Peyer's patch (tissue), 4 donors: ENCODE measurements at regions not wholly inside any gene's neighbourhood (a gene's known extent, or its start where the extent isn't known, plus 50 kb on each side); places are given as distances from the start of the nearest gene placed in this dataset.
"Not testable (repeated sequence)": the region's sequence is repeated elsewhere in the genome, so short reads cannot be mapped to it uniquely, and the experiment has no call there.

ENCODE experiments used
- DNase-seq, 3 donors: peaks; one replicate each; pipeline ENCODE4 v3.0.0-alpha.2; 2017 to 2019
- H3K27ac ChIP-seq, 4 donors: fragments of 200-600 bp; sonication (generic); one replicate each; pipeline ENCODE4 v1.5.1; 2016 to 2019
- H3K27me3 ChIP-seq, 2 donors: fragments of 200-600 bp; sonication (generic); one replicate each; pipeline ENCODE4 v1.5.1; 2019
- H3K36me3 ChIP-seq, 3 donors: fragments of 200-600 bp; sonication (generic); one replicate each; pipeline ENCODE4 v1.5.1; 2016 to 2019
- H3K4me1 ChIP-seq, 4 donors: fragments of 200-600 bp; sonication (generic); one replicate each; pipeline ENCODE4 v1.5.1; 2016 to 2019
- H3K4me3 ChIP-seq, 4 donors: fragments of 200-600 bp; sonication (generic); 1 replicate in 3 of 4; 2 replicates in 1 of 4; pipeline ENCODE4 v1.5.1; 2016 to 2019; ENCODE audit warnings: mild to moderate bottlenecking in 1 of 4
- H3K9me3 ChIP-seq, 4 donors: fragments of 200-600 bp; sonication (generic); one replicate each; pipeline ENCODE4 v1.5.1; 2016 to 2019; ENCODE audit warnings: mild to moderate bottlenecking in 1 of 4
- CTCF ChIP-seq, 6 experiments: fragments of 450-650 bp in 4 of 6; fragments of 200-600 bp in 2 of 6; sonication (generic) in 1 of 6; IDR thresholded peaks; one replicate each; pipeline ENCODE4 v1.5.1; 2017 to 2019; ENCODE audit warnings: antibody characterized with exemption in 6 of 6, mild to moderate bottlenecking in 3 of 6, moderate library complexity in 1 of 6
- POLR2A ChIP-seq, 2 donors: fragments of 450-650 bp; IDR thresholded peaks; one replicate each; pipeline ENCODE4 v1.5.1; 2017; ENCODE audit warnings: antibody characterized with exemption in 2 of 2, mild to moderate bottlenecking in 2 of 2, moderate library complexity in 2 of 2

DNA sequence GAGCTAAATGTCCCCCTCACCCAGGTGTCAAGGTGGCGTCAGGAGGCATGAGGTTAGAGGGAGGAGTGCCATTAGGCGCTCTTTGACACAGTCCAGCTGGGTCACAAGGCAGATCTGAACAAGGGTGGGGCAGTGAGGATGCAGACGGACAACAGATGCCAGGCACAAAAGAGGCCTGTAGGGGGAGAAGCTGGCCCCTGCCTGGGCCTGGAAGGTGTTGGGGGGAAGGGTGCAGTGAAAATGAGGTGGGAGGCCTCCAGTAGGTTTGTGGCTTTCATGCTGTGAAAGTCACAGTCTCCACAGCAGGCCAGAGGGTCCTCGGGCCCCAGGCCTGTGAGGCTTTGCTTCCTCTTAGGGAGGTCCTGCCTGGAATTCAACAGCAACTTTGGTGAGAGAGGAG is 85.0 kb upstream of the PLET1 start:
- Histone ChIP-seq H3K9me3 (no peaks in the 10 kb centered on the region), H3K4me3 (no peak overlapping the region), H3K36me3 (no peaks in the 10 kb centered on the region), H3K27me3 (no peaks in the 10 kb centered on the region), H3K27ac (no peak overlapping the region), H3K4me1 (peaks cover 0 to 7% (median 0%) of the 10 kb centered on the region in 4 donors)
- no peak for TF ChIP-seq POLR2A (IDR thresholded peaks at IDR 0.05)
- TF ChIP-seq CTCF (IDR thresholded peaks at IDR 0.05), result no peak
- DNase-seq, result peak in 1 of 3 donors; percentile 36

DNA sequence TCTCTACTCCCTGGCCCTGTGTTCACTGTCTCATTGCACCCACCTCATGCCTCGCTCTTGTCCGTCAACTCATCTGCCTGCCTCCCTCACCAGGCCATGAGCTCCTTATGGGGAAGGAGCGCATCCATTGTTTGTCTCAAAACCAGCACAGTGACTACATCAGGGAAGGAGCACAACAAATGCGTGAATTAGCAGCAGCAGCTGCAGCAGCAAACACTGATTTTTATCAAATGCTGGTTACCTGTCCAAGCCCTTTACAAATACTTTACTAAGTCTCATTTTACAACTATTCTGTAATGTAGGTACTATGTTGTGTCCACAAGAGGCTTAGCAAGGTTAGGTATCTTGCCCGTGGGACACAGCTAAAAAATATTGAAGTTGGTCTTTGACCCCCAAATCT is 85.9 kb upstream of the PLET1 start:
- no peak for TF ChIP-seq CTCF (IDR thresholded peaks at IDR 0.05)
- TF ChIP-seq POLR2A (IDR thresholded peaks at IDR 0.05), result no peak
- Histone ChIP-seq H3K4me3 (no peak overlapping the region), H3K4me1 (peaks cover 0 to 7% (median 0%) of the 10 kb centered on the region in 4 donors), H3K27ac (no peak overlapping the region), H3K9me3 (no peaks in the 10 kb centered on the region), H3K36me3 (no peaks in the 10 kb centered on the region), H3K27me3 (no peaks in the 10 kb centered on the region)
- DNase-seq, result no peak

DNA sequence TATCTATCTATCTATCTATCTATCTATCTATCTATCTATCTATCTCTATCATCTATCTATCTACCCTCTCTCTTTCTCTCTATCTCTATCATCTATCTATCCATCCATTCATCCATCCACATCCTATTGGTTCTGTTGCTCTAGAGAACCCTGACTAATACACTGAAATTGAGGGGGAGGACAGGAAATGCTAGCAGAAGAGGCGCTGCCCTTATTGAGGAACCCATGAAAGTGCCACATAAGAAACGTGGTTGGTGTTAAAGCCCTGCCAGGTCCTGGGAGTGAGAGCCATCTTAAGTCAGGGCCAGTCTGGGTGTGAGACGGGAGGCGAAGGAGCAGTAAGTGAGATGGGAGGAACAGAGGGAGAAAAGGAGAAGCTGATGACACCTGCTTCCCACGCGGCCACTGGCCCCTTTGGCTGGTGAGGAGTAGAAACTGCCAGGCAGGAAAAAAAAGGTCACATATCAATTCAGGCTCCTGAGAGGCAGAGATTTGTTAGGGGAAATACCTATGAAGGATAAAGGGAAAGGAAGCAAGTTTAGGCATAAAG is 87.9 kb upstream of the PLET1 start:
- no peaks in the 10 kb centered on the region for H3K27me3 ChIP-seq
- no peaks in the 10 kb centered on the region for H3K36me3 ChIP-seq
- DNase-seq, result peak in 1 of 3 donors; percentile 5

DNA sequence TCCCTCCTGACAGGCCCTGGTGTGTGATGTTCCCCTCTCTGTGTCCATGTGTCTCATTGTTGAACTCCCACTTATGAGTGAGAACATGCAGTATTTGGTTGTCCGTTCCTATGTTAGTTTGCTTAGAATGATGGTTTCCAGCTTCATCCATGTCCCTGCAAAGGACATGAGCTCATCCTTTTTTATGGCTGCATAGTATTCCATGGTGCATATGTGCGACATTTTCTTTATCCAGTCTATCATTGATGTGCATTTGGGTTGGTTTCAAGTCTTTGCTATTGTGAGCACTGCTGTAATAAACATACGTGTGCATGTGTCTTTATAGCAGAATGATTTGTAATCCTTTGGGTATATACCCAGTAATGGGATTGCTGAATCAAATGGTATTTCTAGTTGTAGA is 90.8 kb upstream of the PLET1 start:
- H3K4me1 ChIP-seq, DNase-seq, H3K36me3 ChIP-seq, H3K27ac ChIP-seq, H3K4me3 ChIP-seq, H3K9me3 ChIP-seq, H3K27me3 ChIP-seq: not testable (repeated sequence)

More for the DNA sequence above, 87.9 kb upstream of the PLET1 start:
- H3K4me1 ChIP-seq, result peaks cover 0 to under 1% (median 0%) of the 10 kb centered on the region in 4 donors
- no peak overlapping the region for H3K4me3 ChIP-seq
- H3K27ac ChIP-seq, result no peak overlapping the region
- H3K9me3 ChIP-seq, result no peaks in the 10 kb centered on the region
- TF ChIP-seq CTCF (IDR thresholded peaks at IDR 0.05) (no peak), POLR2A (IDR thresholded peaks at IDR 0.05) (no peak)

- TF ChIP-seq CTCF (IDR thresholded peaks at IDR 0.05), result no peak
- TF ChIP-seq POLR2A (IDR thresholded peaks at IDR 0.05), result no peak
- Histone ChIP-seq H3K27me3 (no peaks in the 10 kb centered on the region), H3K9me3 (no peaks in the 10 kb centered on the region), H3K4me3 (no peak overlapping the region), H3K4me1 (no peaks in the 10 kb centered on the region), H3K27ac (no peak overlapping the region), H3K36me3 (no peaks in the 10 kb centered on the region)
- no peak for DNase-seq
These were observed 92.2 kb upstream of the PLET1 start for GRCh38 chr11:112352907-112353306.

- Histone ChIP-seq H3K4me3 (no peak overlapping the region), H3K4me1 (no peaks in the 10 kb centered on the region), H3K9me3 (no peaks in the 10 kb centered on the region), H3K27me3 (no peaks in the 10 kb centered on the region), H3K27ac (no peak overlapping the region), H3K36me3 (no peaks in the 10 kb centered on the region)
- no peak for DNase-seq
- TF ChIP-seq CTCF (IDR thresholded peaks at IDR 0.05) (no peak), POLR2A (IDR thresholded peaks at IDR 0.05) (no peak)
These were observed 93.7 kb upstream of the PLET1 start for GRCh38 chr11:112354364-112354763.
